ENCODE measurements at regions not wholly inside any gene's neighbourhood (a gene's known extent, or its start where the extent isn't known, plus 50 kb on each side); places are given as distances from the start of the nearest gene placed in this dataset.
"Not testable (repeated sequence)": the region's sequence is repeated elsewhere in the genome, so short reads cannot be mapped to it uniquely, and the experiment has no call there.

DNA sequence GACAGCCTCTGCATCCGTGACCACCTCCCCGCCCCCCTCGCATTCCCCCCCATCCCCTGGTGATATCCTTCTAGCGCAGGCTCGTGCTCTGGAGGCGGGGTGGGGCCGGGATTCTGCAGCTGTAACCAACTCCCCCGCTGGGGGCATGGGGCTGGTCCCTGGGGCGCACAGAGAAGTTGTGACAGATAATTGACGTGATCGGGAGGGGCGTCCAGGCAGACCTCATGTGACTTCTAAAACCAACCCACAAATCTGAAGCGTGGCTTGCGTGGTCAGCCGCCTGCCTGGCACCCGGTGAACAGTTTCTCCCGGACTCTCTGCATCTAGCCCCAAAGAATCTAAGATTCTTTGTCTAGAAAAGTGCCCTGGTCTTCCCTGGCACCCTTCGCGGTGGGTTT, 100.6 kb upstream of the IGF1R start:
- Histone ChIP-seq H3K27me3 (no peaks in the 10 kb centered on the region), H3K4me1 (peaks cover 0 to 4% of the 10 kb centered on the region in 2 donors), H3K36me3 (no peaks in the 10 kb centered on the region), H3K9me3 (no peaks in the 10 kb centered on the region), H3K4me3 (peak overlapping the region; percentile 57 to 72), H3K27ac (peak overlapping the region; percentile 67 to 86)
- intact Hi-C loops (cut with DNase I): loop anchor here (1.0 to 5.0 kb wide), 3 partner anchors 23 to 100 kb away; no protein-coding TSS in a partner anchor
- TF ChIP-seq, protein P1, sequence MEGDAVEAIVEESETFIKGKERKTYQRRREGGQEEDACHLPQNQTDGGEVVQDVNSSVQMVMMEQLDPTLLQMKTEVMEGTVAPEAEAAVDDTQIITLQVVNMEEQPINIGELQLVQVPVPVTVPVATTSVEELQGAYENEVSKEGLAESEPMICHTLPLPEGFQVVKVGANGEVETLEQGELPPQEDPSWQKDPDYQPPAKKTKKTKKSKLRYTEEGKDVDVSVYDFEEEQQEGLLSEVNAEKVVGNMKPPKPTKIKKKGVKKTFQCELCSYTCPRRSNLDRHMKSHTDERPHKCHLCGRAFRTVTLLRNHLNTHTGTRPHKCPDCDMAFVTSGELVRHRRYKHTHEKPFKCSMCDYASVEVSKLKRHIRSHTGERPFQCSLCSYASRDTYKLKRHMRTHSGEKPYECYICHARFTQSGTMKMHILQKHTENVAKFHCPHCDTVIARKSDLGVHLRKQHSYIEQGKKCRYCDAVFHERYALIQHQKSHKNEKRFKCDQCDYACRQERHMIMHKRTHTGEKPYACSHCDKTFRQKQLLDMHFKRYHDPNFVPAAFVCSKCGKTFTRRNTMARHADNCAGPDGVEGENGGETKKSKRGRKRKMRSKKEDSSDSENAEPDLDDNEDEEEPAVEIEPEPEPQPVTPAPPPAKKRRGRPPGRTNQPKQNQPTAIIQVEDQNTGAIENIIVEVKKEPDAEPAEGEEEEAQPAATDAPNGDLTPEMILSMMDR (IDR thresholded peaks at IDR 0.05): no peak
- DNase-seq (ENCODE audit: low spot score in 2 of 2): no peak

DNA sequence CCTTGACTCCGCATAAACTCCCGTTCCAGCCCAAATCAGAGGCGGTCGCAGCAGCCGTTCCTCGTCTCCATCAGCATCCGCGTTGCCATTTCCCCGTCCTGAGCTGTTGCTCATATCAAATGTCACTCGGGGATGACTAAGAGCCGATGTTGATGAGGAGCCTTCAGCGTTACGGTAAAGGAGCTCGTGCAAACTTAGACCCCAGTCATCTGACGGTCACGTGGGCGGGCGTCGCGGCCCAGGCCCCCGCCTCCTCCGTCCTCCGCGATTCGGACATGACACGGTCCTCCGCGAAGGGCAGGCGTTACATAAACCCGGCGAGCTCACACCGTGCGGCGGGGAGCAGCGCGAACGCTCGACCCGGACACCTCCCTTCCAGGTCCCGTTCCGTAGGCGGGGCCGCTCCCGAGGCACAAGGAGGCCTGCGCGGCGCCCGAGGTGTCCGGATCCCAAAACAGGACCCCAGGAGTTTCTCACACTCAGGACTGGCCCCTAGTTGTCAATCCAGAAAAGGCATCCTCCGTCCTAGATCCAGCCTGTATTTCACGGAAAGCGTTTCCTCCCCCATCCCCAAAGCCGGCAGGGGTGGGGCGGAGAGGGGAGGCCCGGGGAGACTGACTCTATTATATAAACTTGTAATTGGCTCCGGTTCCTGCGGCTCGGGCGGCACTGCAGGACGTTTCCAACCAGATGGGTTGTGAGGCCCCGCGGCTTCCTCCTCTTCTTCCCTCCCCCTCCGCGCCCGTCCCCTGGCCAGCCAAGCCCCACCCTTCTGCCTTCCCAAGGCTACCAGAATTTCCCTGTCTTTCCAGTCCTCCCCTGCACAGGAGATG, 100.0 kb upstream of the IGF1R start:
- H3K36me3 ChIP-seq: no peaks in the 10 kb centered on the region
- TF ChIP-seq, protein P1 (IDR thresholded peaks at IDR 0.05): peak in 1 of 3 experiments; percentile 31
- intact Hi-C loops (cut with DNase I): loop anchor here (1.0 to 5.0 kb wide), 3 partner anchors 24 to 99 kb away; no protein-coding TSS in a partner anchor
- no peaks in the 10 kb centered on the region for H3K9me3 ChIP-seq
- peak overlapping the region; percentile 67 to 86 for H3K27ac ChIP-seq
- peaks cover 0 to 4% of the 10 kb centered on the region in 2 donors for H3K4me1 ChIP-seq
- peak; percentile 65 to 87 for DNase-seq (ENCODE audit: low spot score in 2 of 2)
- H3K27me3 ChIP-seq: no peaks in the 10 kb centered on the region
- H3K4me3 ChIP-seq: peak overlapping the region; percentile 57 to 72

DNA sequence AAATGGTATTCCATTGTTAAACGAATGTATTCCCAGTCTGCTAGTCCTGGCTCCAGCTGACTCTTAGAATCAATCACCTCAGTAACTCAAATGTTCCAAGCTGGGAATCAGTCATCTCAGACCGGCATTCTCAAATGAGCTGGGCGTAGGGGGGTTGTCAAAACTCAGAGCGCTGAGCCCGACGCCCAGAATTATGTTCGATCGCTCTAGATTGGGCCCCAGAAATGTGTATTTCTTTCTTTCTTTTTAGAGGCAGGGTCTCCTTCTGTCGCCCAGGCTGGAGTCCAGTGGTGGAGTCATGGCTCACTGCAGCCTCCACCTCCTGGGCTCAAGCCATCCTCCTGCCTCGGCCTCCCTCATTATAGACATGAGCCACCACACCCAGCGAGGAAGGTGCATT, 99.3 kb upstream of the IGF1R start:
- H3K36me3 ChIP-seq: no peaks in the 10 kb centered on the region
- TF ChIP-seq, protein P1 (IDR thresholded peaks at IDR 0.05): no peak
- intact Hi-C loops (cut with DNase I): loop anchor here (2.0 to 5.0 kb wide), 2 partner anchors 24 to 42 kb away; no protein-coding TSS in a partner anchor
- peak overlapping the region in 1 of 2 donors; percentile 86 for H3K27ac ChIP-seq
- peaks cover 0 to 4% of the 10 kb centered on the region in 2 donors for H3K4me1 ChIP-seq
- no peaks in the 10 kb centered on the region for H3K27me3 ChIP-seq
- peak overlapping the region; percentile 57 to 72 for H3K4me3 ChIP-seq
- no peaks in the 10 kb centered on the region for H3K9me3 ChIP-seq
- DNase-seq (ENCODE audit: low spot score in 2 of 2): no peak

DNA sequence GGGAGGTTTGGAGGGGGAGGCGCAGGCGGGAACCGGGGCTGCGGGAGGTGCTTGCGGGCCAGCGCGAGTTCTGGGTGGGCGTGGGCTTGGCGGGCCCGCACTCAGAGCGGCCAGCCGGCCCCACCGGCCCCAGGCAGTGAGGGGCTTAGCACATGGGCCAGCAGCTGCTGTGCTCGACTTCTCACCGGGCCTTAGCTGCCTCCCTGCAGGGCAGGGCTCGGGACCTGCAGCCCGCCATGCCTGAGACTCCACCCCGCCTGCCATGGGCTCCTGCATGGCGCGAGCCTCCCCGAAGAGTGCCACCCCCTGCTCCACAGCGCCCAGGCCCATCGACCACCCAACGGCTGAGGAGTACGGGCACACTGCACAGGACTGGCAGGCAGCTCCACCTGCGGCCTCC, 98.6 kb upstream of the IGF1R start:
- H3K4me1 ChIP-seq: peaks cover 0 to 4% of the 10 kb centered on the region in 2 donors
- no peaks in the 10 kb centered on the region for H3K9me3 ChIP-seq
- DNase-seq (ENCODE audit: low spot score in 2 of 2): no peak
- H3K27ac ChIP-seq: no peak overlapping the region
- H3K36me3 ChIP-seq: no peaks in the 10 kb centered on the region
- no peak overlapping the region for H3K4me3 ChIP-seq
- TF ChIP-seq, protein P1 (IDR thresholded peaks at IDR 0.05): no peak
- no peaks in the 10 kb centered on the region for H3K27me3 ChIP-seq
- intact Hi-C loops (cut with DNase I): loop anchor here (2.0 to 5.0 kb wide), 2 partner anchors 25 to 42 kb away; no protein-coding TSS in a partner anchor

DNA sequence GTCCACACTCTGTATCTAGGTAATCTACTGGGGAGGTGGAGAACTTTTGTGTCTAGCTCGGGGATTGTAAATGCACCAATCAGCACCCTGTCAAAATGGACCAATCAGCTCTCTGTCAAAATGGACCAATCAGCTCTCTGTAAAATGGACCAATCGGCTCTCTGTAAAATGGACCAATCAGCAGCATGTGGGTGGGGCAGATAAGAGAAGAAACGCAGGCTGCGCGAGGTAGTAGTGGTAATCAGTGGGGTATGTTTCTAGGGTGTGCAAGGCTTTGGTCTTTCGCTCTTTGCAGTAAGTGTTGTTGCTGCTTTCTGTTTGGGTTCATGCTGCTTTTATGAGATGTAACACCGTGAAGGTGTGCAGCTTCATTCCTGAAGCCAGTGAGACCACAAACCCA, 98.0 kb upstream of the IGF1R start:
- intact Hi-C loops (cut with DNase I); H3K4me1 ChIP-seq; H3K27ac ChIP-seq; H3K9me3 ChIP-seq; DNase-seq (ENCODE audit: low spot score in 2 of 2); H3K27me3 ChIP-seq; H3K36me3 ChIP-seq; H3K4me3 ChIP-seq: not testable (repeated sequence)

DNA sequence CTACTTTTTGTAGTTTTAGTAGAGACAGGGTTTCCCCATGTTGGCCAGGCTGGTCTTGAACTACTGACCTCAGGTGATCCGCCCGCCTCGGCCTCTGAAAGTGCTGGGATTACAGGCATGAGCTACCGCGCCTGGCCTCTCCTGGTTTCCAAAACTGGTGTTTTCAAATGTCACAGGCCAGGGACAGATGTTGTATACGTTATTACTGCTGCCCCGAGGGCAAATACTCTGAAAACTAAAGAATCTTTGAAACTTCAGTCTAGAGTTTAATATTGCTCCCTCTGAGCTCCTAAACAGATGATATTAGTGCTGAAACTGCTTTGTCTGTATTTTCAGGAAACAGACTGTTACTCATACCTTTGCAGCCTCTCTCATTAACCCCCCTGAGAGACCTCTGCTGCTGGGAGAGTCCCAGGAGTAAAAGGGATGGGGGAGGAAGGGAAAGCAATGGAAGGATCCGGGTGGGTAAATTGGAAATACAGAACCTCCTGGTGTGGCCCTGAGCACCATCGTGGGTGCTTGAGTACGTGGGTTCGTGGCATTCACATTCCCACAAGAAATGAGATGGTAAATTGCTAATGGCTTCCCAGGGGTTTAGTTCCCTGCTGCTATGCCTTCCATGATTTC, 96.3 kb upstream of the IGF1R start:
- Histone ChIP-seq H3K9me3 (no peaks in the 10 kb centered on the region), H3K4me1 (peaks cover 0 to 4% of the 10 kb centered on the region in 2 donors), H3K27me3 (no peaks in the 10 kb centered on the region), H3K27ac (no peak overlapping the region), H3K4me3 (no peak overlapping the region), H3K36me3 (no peaks in the 10 kb centered on the region)
- TF ChIP-seq, protein P1 (IDR thresholded peaks at IDR 0.05): no peak
- intact Hi-C loops (cut with DNase I): no loop called here
- DNase-seq (ENCODE audit: low spot score in 2 of 2): no peak

Data from ascending aorta (tissue), 2 donors.